ENCODE measurements at regions not wholly inside any gene's neighbourhood (a gene's known extent, or its start where the extent isn't known, plus 50 kb on each side); places are given as distances from the start of the nearest gene placed in this dataset.
"Not testable (repeated sequence)": the region's sequence is repeated elsewhere in the genome, so short reads cannot be mapped to it uniquely, and the experiment has no call there.

DNA sequence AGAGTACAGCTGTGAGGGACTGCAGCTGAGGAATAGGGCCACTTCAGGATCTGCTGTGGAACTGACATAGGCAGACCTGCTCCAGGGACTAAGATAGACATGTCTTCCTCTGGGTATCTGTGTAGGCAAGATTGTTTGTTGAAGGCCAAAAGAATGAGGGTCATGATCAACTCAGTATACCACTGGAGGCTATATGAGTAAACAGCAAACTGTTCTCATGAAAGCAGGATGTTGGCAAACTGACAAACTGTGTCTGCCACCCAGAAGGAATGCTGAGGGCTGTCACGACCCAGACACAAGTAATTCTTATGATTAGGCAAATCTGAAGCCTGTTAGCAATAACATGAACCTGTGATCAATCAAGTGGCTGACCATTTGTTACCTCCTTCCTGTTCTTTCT lies 910.5 kb downstream of the TLE4 start:
- TF ChIP-seq, protein P1, sequence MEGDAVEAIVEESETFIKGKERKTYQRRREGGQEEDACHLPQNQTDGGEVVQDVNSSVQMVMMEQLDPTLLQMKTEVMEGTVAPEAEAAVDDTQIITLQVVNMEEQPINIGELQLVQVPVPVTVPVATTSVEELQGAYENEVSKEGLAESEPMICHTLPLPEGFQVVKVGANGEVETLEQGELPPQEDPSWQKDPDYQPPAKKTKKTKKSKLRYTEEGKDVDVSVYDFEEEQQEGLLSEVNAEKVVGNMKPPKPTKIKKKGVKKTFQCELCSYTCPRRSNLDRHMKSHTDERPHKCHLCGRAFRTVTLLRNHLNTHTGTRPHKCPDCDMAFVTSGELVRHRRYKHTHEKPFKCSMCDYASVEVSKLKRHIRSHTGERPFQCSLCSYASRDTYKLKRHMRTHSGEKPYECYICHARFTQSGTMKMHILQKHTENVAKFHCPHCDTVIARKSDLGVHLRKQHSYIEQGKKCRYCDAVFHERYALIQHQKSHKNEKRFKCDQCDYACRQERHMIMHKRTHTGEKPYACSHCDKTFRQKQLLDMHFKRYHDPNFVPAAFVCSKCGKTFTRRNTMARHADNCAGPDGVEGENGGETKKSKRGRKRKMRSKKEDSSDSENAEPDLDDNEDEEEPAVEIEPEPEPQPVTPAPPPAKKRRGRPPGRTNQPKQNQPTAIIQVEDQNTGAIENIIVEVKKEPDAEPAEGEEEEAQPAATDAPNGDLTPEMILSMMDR (conservative IDR thresholded peaks at IDR 0.05; ENCODE audit: low read length) = not testable (repeated sequence)
- not testable (repeated sequence) for TF ChIP-seq EZH2phosphoT487 (IDR thresholded peaks at IDR 0.05; ENCODE audit: borderline replicate concordance)

Data from Loucy (cell line).